DND-41 (cell line): ENCODE measurements at regions not wholly inside any gene's neighbourhood (a gene's known extent, or its start where the extent isn't known, plus 50 kb on each side); places are given as distances from the start of the nearest gene placed in this dataset.

Experiments
- CTCF ChIP-seq: IDR thresholded peaks from 2 replicates; pipeline ENCODE4 v1.5.1; 2012; ENCODE audit warnings: borderline replicate concordance, low read length, moderate library complexity, mild to moderate bottlenecking; ENCODE audit not compliant: poor library complexity, severe bottlenecking; ENCODE audit errors: extremely low read depth
- EZH2 ChIP-seq: IDR thresholded peaks from 3 replicates; pipeline ENCODE4 v1.6.1; 2012; ENCODE audit warnings: borderline replicate concordance, low read depth, mild to moderate bottlenecking, moderate library complexity, low read length, inconsistent platforms; ENCODE audit not compliant: severe bottlenecking

GRCh38 chr4:19752599-19752998 lies 499.1 kb upstream of the SLIT2 start:
- no peak for TF ChIP-seq CTCF
- no peak for TF ChIP-seq EZH2
